ENCODE measurements at regions not wholly inside any gene's neighbourhood (a gene's known extent, or its start where the extent isn't known, plus 50 kb on each side); places are given as distances from the start of the nearest gene placed in this dataset.

DNA sequence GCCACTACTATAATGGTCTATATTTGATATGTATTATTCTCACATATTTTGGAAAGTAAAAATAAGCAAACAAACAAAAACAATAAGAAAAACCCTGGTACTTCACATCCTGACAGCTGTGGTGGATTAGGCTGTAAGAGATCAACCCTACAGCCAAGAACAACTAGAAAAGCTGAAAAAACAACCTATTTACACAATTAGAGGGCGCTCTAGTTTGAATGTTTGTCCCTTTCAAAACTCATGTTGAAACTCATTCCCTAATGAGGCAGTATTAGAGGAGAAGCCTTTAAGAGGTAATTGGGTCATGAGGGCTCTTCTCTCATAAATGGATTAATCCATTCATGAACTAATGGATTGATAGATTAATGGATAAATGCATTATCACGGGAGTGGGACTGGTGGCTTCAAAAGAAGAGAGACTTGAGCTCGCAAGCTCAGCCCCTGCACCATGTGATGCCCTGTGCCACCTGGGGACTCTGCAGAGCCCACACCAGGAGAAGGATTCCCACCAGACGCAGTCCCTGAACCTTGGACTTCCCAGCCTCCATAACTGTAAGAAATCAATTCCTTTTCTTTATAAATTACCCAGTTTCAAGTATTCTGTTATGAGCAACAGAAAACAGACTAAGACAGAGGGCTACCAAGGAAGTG, 733.9 kb upstream of the ARGLU1 start:
- no peak for TF ChIP-seq CTCF (IDR thresholded peaks at IDR 0.05)
- TF ChIP-seq POLR2A (IDR thresholded peaks at IDR 0.05; ENCODE audit: low read depth) = no peak
- no peak for TF ChIP-seq EP300 (IDR thresholded peaks at IDR 0.05)
- no peak for TF ChIP-seq POLR2AphosphoS5 (IDR thresholded peaks at IDR 0.05)
